H9 (cell line): ENCODE measurements at regions not wholly inside any gene's neighbourhood (a gene's known extent, or its start where the extent isn't known, plus 50 kb on each side); places are given as distances from the start of the nearest gene placed in this dataset.

Source experiments
- DNase-seq: peaks from one replicate; pipeline ENCODE4 v3.0.0-alpha.2; 2017
- H2AFZ ChIP-seq: one replicate; pipeline ENCODE4 v1.6.1; 2013; ENCODE audit warnings: mild to moderate bottlenecking, low read length, control low read depth, moderate library complexity
- H2AK5ac ChIP-seq: 2 replicates; pipeline ENCODE4 v1.6.1; 2013; ENCODE audit warnings: low read length, control low read depth, mixed read lengths; ENCODE audit not compliant: insufficient read length
- H2BK120ac ChIP-seq: one replicate; pipeline ENCODE4 v1.6.1; 2013; ENCODE audit warnings: low read depth, mild to moderate bottlenecking, low read length, control low read depth, inconsistent platforms; ENCODE audit not compliant: poor library complexity, severe bottlenecking
- H2BK12ac ChIP-seq: 2 replicates; pipeline ENCODE4 v1.6.1; 2013; ENCODE audit warnings: low read length, control low read depth, mixed read lengths, low read depth; ENCODE audit not compliant: insufficient read length
- H2BK15ac ChIP-seq: 2 replicates; pipeline ENCODE4 v1.6.1; 2013; ENCODE audit warnings: low read depth, low read length, control low read depth
- H2BK20ac ChIP-seq: one replicate; pipeline ENCODE4 v1.6.1; 2013; ENCODE audit warnings: low read depth, mild to moderate bottlenecking, low read length, control low read depth, inconsistent platforms; ENCODE audit not compliant: poor library complexity, severe bottlenecking
- H2BK5ac ChIP-seq: 2 replicates; pipeline ENCODE4 v1.6.1; 2013; ENCODE audit warnings: low read length, control low read depth, mixed read lengths; ENCODE audit not compliant: insufficient read length
- H3K14ac ChIP-seq: 2 replicates; pipeline ENCODE4 v1.6.1; 2013; ENCODE audit warnings: low read length, control low read depth; ENCODE audit not compliant: insufficient read depth
- H3K18ac ChIP-seq: 2 replicates; pipeline ENCODE4 v1.6.1; 2013; ENCODE audit warnings: low read depth, mild to moderate bottlenecking, mixed read lengths, low read length, control low read depth; ENCODE audit not compliant: insufficient read length
- H3K23ac ChIP-seq: 2 replicates; pipeline ENCODE4 v1.6.1; 2013; ENCODE audit warnings: low read length, control low read depth, mixed read lengths, low read depth; ENCODE audit not compliant: insufficient read length
- H3K23me2 ChIP-seq: 2 replicates; pipeline ENCODE4 v1.6.1; 2013; ENCODE audit warnings: low read depth, mild to moderate bottlenecking, mixed read lengths, low read length, control low read depth; ENCODE audit not compliant: insufficient read length, poor library complexity, severe bottlenecking
- H3K27ac ChIP-seq: 2 replicates; pipeline ENCODE4 v1.5.1; 2013; ENCODE audit warnings: low read length, control low read depth, mixed read lengths, low read depth; ENCODE audit not compliant: insufficient read length
- H3K27me3 ChIP-seq: 2 replicates; pipeline ENCODE4 v1.6.1; 2013; ENCODE audit warnings: low read length, control low read depth, inconsistent platforms; ENCODE audit not compliant: insufficient read depth
- H3K4ac ChIP-seq: 2 replicates; pipeline ENCODE4 v1.6.1; 2013; ENCODE audit warnings: low read depth, mild to moderate bottlenecking, control low read depth, inconsistent platforms, low read length, moderate library complexity
- H3K4me1 ChIP-seq: 2 replicates; pipeline ENCODE4 v1.6.1; 2013; ENCODE audit warnings: low read length, control low read depth, inconsistent platforms; ENCODE audit not compliant: insufficient read depth
- H3K4me2 ChIP-seq: 2 replicates; pipeline ENCODE4 v1.6.1; 2013; ENCODE audit warnings: low read length, control low read depth, mixed read lengths; ENCODE audit not compliant: insufficient read length, insufficient read depth
- H3K56ac ChIP-seq: 2 replicates; pipeline ENCODE4 v1.6.1; 2013; ENCODE audit warnings: low read depth, mild to moderate bottlenecking, mixed read lengths, low read length, control low read depth; ENCODE audit not compliant: insufficient read length
- H3K79me1 ChIP-seq: 2 replicates; pipeline ENCODE4 v1.6.1; 2013; ENCODE audit warnings: low read depth, mild to moderate bottlenecking, moderate library complexity, low read length, control low read depth, inconsistent platforms; ENCODE audit not compliant: insufficient read depth, poor library complexity, severe bottlenecking
- H3K79me2 ChIP-seq: 2 replicates; pipeline ENCODE4 v1.6.1; 2013; ENCODE audit warnings: low read length, control low read depth, inconsistent platforms; ENCODE audit not compliant: insufficient read depth
- H3K9ac ChIP-seq: 2 replicates; pipeline ENCODE4 v1.6.1; 2013; ENCODE audit warnings: low read length, control low read depth, mixed read lengths; ENCODE audit not compliant: insufficient read length; ENCODE audit errors: extremely low read depth
- H3K9me3 ChIP-seq: one replicate; pipeline ENCODE4 v1.6.1; 2013; ENCODE audit warnings: low read depth, low read length, inconsistent platforms; ENCODE audit not compliant: control insufficient read depth
- H3T11ph ChIP-seq: one replicate; pipeline ENCODE4 v1.6.1; 2013; ENCODE audit warnings: mild to moderate bottlenecking, low read length, control low read depth, inconsistent platforms
- H4K20me1 ChIP-seq: one replicate; pipeline ENCODE4 v1.6.1; 2013; ENCODE audit not compliant: control insufficient read depth, insufficient read length, insufficient read depth
- H4K5ac ChIP-seq: 2 replicates; pipeline ENCODE4 v1.6.1; 2013; ENCODE audit warnings: low read depth, mild to moderate bottlenecking, mixed read lengths, low read length, control low read depth; ENCODE audit not compliant: insufficient read length
- H4K8ac ChIP-seq: replicated peaks from 2 replicates; pipeline ENCODE4 v1.6.1; 2013; ENCODE audit warnings: low read length, control low read depth, mixed read lengths, low read depth; ENCODE audit not compliant: insufficient read length
- H4K91ac ChIP-seq: 2 replicates; pipeline ENCODE4 v1.6.1; 2013; ENCODE audit warnings: low read depth, mild to moderate bottlenecking, moderate library complexity, mixed read lengths, low read length, control low read depth; ENCODE audit not compliant: insufficient read length
- H3K27ac Mint-ChIP-seq, 3 experiments: 2 replicates in 2 of 3; 3 replicates in 1 of 3; pipeline ENCODE4 v1.8.0; 2020 to 2021; ENCODE audit warnings: mixed read lengths in 3 of 3, mild to moderate bottlenecking in 1 of 3, moderate library complexity in 1 of 3
- H3K27me3 Mint-ChIP-seq: 2 replicates; pipeline ENCODE4 v1.8.0; 2021; ENCODE audit warnings: low read depth, mild to moderate bottlenecking, moderate library complexity, mixed read lengths
- H3K36me3 Mint-ChIP-seq, 3 experiments: 2 replicates in 2 of 3; 3 replicates in 1 of 3; pipeline ENCODE4 v1.8.0; 2020 to 2021; ENCODE audit warnings: low read depth in 3 of 3, mixed read lengths in 3 of 3; ENCODE audit not compliant: insufficient read depth in 1 of 3
- H3K4me1 Mint-ChIP-seq, 2 experiments: 2 replicates each; pipeline ENCODE4 v1.8.0; 2020; ENCODE audit warnings: mixed read lengths in 2 of 2
- H3K4me3 Mint-ChIP-seq, 2 experiments: 2 replicates in 1 of 2; 3 replicates in 1 of 2; pipeline ENCODE4 v1.8.0; 2020 to 2021; ENCODE audit warnings: mild to moderate bottlenecking in 2 of 2, mixed read lengths in 2 of 2, moderate library complexity in 1 of 2
- H3K9me3 Mint-ChIP-seq, 2 experiments: 2 replicates in 1 of 2; 3 replicates in 1 of 2; pipeline ENCODE4 v1.8.0; 2020; ENCODE audit warnings: mild to moderate bottlenecking in 2 of 2, mixed read lengths in 2 of 2, moderate library complexity in 1 of 2
- TF ChIP-seq, protein P1 (sequence below): fragments of 200-600 bp; sonication (generic); conservative IDR thresholded peaks from 3 replicates; pipeline ENCODE4 v1.8.0; 2021; ENCODE audit warnings: antibody characterized with exemption, mild to moderate bottlenecking

DNA sequence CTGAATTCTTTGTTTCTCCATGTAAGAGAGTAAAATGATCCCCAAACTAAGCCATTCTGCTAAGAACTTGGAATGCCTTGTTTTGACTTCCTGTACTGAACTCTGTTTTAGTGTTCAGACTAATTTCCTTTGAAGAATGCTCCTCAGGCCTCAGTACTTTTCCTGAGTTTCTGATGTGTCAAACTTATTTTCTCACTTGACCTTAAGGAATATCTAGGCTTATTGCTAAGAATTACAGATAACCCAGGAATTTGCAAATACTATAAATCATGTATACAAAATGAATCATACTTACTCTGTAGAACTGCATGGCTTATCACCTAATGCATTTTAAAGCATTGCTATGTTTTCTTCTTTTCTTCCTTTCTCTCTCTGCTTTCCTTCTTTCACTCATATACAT, 93.1 kb upstream of the PKP2 start:
- H3T11ph ChIP-seq, result no peak overlapping the region
- no peak overlapping the region for H2AK5ac ChIP-seq
- Mint-ChIP-seq H3K27me3 (no peaks in the 10 kb centered on the region), H3K4me3 (no peak overlapping the region), H3K9me3 (no peaks in the 10 kb centered on the region; a peak in 2 of 5 replicates), H3K27ac (no peak overlapping the region), H3K4me1 (peaks cover 32 to 33% of the 10 kb centered on the region in 2 experiments), H3K36me3 (peaks cover under 1 to 2% (median 1%) of the 10 kb centered on the region in 3 experiments; a peak in 3 of 7 replicates)
- H4K5ac ChIP-seq, result no peak overlapping the region
- H3K23me2 ChIP-seq, result no peaks in the 10 kb centered on the region
- no peaks in the 10 kb centered on the region for H3K79me2 ChIP-seq
- DNase-seq, result no peak
- no peak overlapping the region for H4K8ac ChIP-seq
- H2BK20ac ChIP-seq, result no peak overlapping the region
- no peak overlapping the region for H3K4ac ChIP-seq
- no peak overlapping the region for H3K18ac ChIP-seq
- H3K27me3 ChIP-seq, result no peaks in the 10 kb centered on the region
- H3K14ac ChIP-seq, result no peak overlapping the region
- H2AFZ ChIP-seq, result no peak overlapping the region
- H2BK5ac ChIP-seq, result no peak overlapping the region
- no peak overlapping the region for H2BK12ac ChIP-seq
- no peak overlapping the region for H3K23ac ChIP-seq
- H4K91ac ChIP-seq, result no peak overlapping the region
- H2BK15ac ChIP-seq, result no peak overlapping the region
- H3K4me2 ChIP-seq, result no peak overlapping the region
- no peak overlapping the region for H3K9ac ChIP-seq
- H4K20me1 ChIP-seq, result no peaks in the 10 kb centered on the region
- H3K56ac ChIP-seq, result no peak overlapping the region
- H3K4me1 ChIP-seq, result no peaks in the 10 kb centered on the region
- no peaks in the 10 kb centered on the region for H3K79me1 ChIP-seq
- H3K27ac ChIP-seq, result no peak overlapping the region
- H2BK120ac ChIP-seq, result no peak overlapping the region
- TF ChIP-seq, protein P1, sequence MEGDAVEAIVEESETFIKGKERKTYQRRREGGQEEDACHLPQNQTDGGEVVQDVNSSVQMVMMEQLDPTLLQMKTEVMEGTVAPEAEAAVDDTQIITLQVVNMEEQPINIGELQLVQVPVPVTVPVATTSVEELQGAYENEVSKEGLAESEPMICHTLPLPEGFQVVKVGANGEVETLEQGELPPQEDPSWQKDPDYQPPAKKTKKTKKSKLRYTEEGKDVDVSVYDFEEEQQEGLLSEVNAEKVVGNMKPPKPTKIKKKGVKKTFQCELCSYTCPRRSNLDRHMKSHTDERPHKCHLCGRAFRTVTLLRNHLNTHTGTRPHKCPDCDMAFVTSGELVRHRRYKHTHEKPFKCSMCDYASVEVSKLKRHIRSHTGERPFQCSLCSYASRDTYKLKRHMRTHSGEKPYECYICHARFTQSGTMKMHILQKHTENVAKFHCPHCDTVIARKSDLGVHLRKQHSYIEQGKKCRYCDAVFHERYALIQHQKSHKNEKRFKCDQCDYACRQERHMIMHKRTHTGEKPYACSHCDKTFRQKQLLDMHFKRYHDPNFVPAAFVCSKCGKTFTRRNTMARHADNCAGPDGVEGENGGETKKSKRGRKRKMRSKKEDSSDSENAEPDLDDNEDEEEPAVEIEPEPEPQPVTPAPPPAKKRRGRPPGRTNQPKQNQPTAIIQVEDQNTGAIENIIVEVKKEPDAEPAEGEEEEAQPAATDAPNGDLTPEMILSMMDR, result no peak
- no peaks in the 10 kb centered on the region for H3K9me3 ChIP-seq
